Naive B cell (primary cell): ENCODE measurements at regions not wholly inside any gene's neighbourhood (a gene's known extent, or its start where the extent isn't known, plus 50 kb on each side); places are given as distances from the start of the nearest gene placed in this dataset.
"Not testable (repeated sequence)": the region's sequence is repeated elsewhere in the genome, so short reads cannot be mapped to it uniquely, and the experiment has no call there.

Source experiments
- ATAC-seq, 2 donors: fragments of 150-1000 bp; cut with Tn5 transposase; 2 replicates each; pipeline ENCODE4 v1.10.0; 2021; ENCODE audit warnings: low read depth in 2 of 2, mild to moderate bottlenecking in 2 of 2, moderate library complexity in 2 of 2
- DNase-seq: peaks from one replicate; pipeline ENCODE4 v3.0.0; 2022
- H3K27ac Mint-ChIP-seq, 6 donors: one replicate each; pipeline ENCODE4 v1.8.0; 2020 to 2022; ENCODE audit warnings: mild to moderate bottlenecking in 6 of 6, mixed read lengths in 6 of 6, moderate library complexity in 5 of 6, inconsistent platforms in 2 of 6
- H3K27me3 Mint-ChIP-seq, 3 donors: one replicate each; pipeline ENCODE4 v1.8.0; 2021 to 2022; ENCODE audit warnings: mixed read lengths in 3 of 3, mild to moderate bottlenecking in 1 of 3
- H3K36me3 Mint-ChIP-seq, 2 donors: one replicate each; pipeline ENCODE4 v1.8.0; 2020 to 2022; ENCODE audit warnings: mixed read lengths in 2 of 2, inconsistent platforms in 1 of 2, mild to moderate bottlenecking in 1 of 2
- H3K4me1 Mint-ChIP-seq, 3 donors: one replicate each; pipeline ENCODE4 v1.8.0; 2020 to 2022; ENCODE audit warnings: mixed read lengths in 3 of 3, inconsistent platforms in 1 of 3, mild to moderate bottlenecking in 1 of 3, moderate library complexity in 1 of 3
- H3K4me3 Mint-ChIP-seq, 8 donors: one replicate each; pipeline ENCODE4 v1.8.0; 2020 to 2022; ENCODE audit warnings: mild to moderate bottlenecking in 8 of 8, mixed read lengths in 8 of 8, moderate library complexity in 8 of 8, inconsistent platforms in 2 of 8
- H3K9me3 Mint-ChIP-seq, 7 donors: one replicate each; pipeline ENCODE4 v1.8.0; 2020 to 2022; ENCODE audit warnings: mixed read lengths in 7 of 7, mild to moderate bottlenecking in 5 of 7, inconsistent platforms in 2 of 7, moderate library complexity in 1 of 7

DNA sequence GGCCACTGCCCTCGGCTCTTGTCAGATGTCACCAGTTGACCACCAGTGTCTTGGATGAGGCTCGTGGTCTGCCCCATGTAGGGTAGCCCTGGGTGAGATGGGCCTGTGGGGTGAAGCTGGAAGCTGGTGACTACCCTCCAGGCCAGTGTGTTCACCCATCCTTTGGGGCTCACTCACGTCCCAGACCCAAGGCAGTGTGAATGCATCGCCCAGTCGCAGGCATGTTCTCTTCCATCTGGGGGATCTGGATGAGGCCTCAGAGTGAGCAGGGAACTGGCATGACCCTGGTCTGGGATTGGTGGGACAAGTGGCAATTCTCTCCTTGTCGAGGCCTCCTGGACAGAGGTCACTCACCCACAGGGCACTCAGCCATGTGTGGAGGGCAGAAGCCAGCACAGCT is 120.1 kb upstream of the PHACTR3 start:
- Mint-ChIP-seq H3K27ac (no peak overlapping the region), H3K9me3 (no peaks in the 10 kb centered on the region), H3K4me3 (no peak overlapping the region), H3K4me1 (no peaks in the 10 kb centered on the region), H3K27me3 (peaks cover 9 to 39% (median 31%) of the 10 kb centered on the region in 3 donors), H3K36me3 (no peaks in the 10 kb centered on the region)
- no peak for DNase-seq
- ATAC-seq, result no peak

GRCh38 chr20:59485576-59486454 is 118.5 kb upstream of the PHACTR3 start:
- Mint-ChIP-seq H3K4me3 (no peak overlapping the region), H3K4me1 (no peaks in the 10 kb centered on the region), H3K27ac (no peak overlapping the region), H3K9me3 (no peaks in the 10 kb centered on the region), H3K27me3 (peaks cover 4 to 30% (median 23%) of the 10 kb centered on the region in 3 donors), H3K36me3 (no peaks in the 10 kb centered on the region)
- no peak for DNase-seq
- ATAC-seq, result no peak

DNA sequence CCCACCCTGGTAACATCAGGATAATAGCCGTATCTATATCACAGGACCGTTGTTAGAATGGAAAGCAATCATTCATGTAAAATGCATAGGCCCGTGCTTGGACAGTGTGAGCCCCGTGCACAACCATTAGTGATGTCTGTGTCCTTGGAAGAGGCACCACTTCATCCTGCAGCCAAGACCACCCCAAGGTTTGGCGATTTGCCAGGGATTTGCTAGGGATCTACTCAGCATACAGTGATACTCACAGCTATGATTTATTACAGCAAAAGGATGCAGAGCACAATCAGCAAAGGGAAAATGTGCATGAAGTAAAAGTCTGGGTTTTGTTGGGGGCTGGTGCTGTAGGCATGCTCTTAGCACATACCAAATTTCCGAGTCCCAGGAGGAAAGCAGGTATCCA is 115.9 kb upstream of the PHACTR3 start:
- ATAC-seq, H3K4me3 Mint-ChIP-seq, H3K4me1 Mint-ChIP-seq, H3K27ac Mint-ChIP-seq, DNase-seq, H3K36me3 Mint-ChIP-seq, H3K9me3 Mint-ChIP-seq: not testable (repeated sequence)
- peaks cover 4 to 21% (median 7%) of the 10 kb centered on the region in 3 donors for H3K27me3 Mint-ChIP-seq

GRCh38 chr20:59490196-59491004 is 113.9 kb upstream of the PHACTR3 start:
- H3K4me1 Mint-ChIP-seq, H3K9me3 Mint-ChIP-seq, H3K4me3 Mint-ChIP-seq, H3K36me3 Mint-ChIP-seq, H3K27ac Mint-ChIP-seq, ATAC-seq, DNase-seq: not testable (repeated sequence)
- H3K27me3 Mint-ChIP-seq, result peaks cover 4 to 24% (median 16%) of the 10 kb centered on the region in 3 donors

- Mint-ChIP-seq H3K27me3 (peaks cover 11 to 29% (median 19%) of the 10 kb centered on the region in 3 donors), H3K4me3 (no peak overlapping the region), H3K4me1 (peaks cover 0 to 6% (median 0%) of the 10 kb centered on the region in 3 donors), H3K27ac (no peak overlapping the region), H3K9me3 (no peaks in the 10 kb centered on the region), H3K36me3 (no peaks in the 10 kb centered on the region)
- DNase-seq (no peak), ATAC-seq (no peak)
Measured at GRCh38 chr20:59491884-59492283, 112.5 kb upstream of the PHACTR3 start.

DNA sequence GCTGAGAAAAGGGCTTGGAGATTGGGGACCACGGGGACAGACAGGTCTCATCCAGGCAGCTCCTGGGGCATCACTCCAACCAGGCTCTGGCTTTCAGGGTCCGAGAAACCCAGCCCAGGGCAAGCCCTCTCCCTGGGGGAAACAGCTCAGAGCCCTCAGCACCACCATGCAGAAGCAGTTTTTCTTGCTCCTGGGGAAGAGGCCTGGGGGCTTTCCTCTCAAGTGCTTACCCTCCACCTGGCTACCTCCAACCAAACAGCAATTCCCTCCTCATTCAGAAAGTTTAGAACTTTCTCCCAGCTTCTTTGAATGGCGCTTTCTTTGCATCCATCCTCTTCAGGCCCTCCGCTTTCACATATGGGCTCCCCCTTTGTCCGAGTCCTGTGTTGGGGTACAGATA is 110.4 kb upstream of the PHACTR3 start:
- Mint-ChIP-seq H3K4me1 (peaks cover 0 to 6% (median 0%) of the 10 kb centered on the region in 3 donors), H3K27ac (no peak overlapping the region)

DNA sequence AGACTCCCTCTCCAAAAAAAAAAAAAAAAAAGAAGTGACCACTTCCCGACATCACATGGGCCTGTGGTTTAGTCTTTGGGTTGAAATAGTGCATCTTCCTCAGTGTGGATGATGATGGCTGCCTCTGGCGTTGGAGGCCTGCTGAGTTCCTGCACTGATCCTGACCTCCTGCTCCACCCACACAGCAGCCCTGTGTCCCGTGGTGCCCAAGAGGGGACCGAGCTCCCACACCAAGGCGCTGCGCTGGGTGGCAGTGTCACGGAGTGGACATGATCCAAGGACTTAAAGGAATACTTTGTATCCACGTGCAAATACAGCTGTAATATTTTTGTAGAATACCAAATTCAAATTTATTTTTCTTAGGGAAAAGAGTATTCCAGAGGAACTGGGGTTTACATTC is 109.2 kb upstream of the PHACTR3 start:
- Mint-ChIP-seq H3K4me3 (no peak overlapping the region), H3K4me1 (peaks cover 0 to 6% (median 0%) of the 10 kb centered on the region in 3 donors), H3K27ac (no peak overlapping the region), H3K9me3 (peaks cover 0 to 12% (median 5%) of the 10 kb centered on the region in 7 donors), H3K36me3 (no peaks in the 10 kb centered on the region), H3K27me3 (peaks cover 7 to 42% (median 35%) of the 10 kb centered on the region in 3 donors)
- DNase-seq (no peak), ATAC-seq (no peak)

More for the DNA sequence above, 110.4 kb upstream of the PHACTR3 start:
- peaks cover 9 to 35% (median 32%) of the 10 kb centered on the region in 3 donors for H3K27me3 Mint-ChIP-seq
- DNase-seq (no peak), ATAC-seq (no peak)
- H3K36me3 Mint-ChIP-seq, result no peaks in the 10 kb centered on the region
- H3K9me3 Mint-ChIP-seq, result peaks cover 0 to 1% (median 0%) of the 10 kb centered on the region in 7 donors
- H3K4me3 Mint-ChIP-seq, result no peak overlapping the region

DNA sequence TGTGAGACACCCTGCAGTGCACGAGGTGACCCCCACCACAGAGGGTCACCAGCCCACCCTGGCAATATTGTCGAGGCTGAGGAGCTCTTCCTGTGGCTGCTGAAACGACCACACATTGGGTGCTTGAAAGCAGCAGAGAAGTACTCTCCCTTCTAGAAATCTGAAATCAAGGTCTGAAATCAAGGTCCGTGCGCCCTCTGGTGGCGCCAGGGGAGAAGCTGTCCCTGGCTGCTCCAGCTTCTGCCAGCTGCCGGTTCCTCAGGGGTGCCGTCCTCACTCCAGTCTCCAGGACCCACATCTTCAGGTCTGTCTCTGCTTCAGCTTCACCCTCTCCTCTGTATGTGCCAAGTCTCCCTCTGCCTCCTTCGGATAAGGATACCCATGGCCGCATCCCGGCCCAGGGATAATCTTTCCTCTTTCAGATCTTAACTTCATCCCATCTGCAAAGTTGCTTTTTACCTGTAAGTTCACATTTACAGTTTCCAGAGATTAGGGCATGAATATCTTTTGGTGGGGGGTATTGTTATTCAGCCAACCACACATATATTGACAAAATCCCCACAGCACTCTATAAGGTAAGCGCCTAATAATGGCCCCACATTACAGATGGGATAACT is 108.3 kb upstream of the PHACTR3 start:
- peak; percentile 50 for DNase-seq
- peaks cover 13 to 50% (median 35%) of the 10 kb centered on the region in 3 donors for H3K27me3 Mint-ChIP-seq
- ATAC-seq, result peak; percentile 35 to 40
- H3K4me3 Mint-ChIP-seq, result no peak overlapping the region
- peaks cover 0 to 14% (median 7%) of the 10 kb centered on the region in 7 donors for H3K9me3 Mint-ChIP-seq
- H3K4me1 Mint-ChIP-seq, result peaks cover 0 to 6% (median 0%) of the 10 kb centered on the region in 3 donors
- no peak overlapping the region for H3K27ac Mint-ChIP-seq
- no peaks in the 10 kb centered on the region for H3K36me3 Mint-ChIP-seq

DNA sequence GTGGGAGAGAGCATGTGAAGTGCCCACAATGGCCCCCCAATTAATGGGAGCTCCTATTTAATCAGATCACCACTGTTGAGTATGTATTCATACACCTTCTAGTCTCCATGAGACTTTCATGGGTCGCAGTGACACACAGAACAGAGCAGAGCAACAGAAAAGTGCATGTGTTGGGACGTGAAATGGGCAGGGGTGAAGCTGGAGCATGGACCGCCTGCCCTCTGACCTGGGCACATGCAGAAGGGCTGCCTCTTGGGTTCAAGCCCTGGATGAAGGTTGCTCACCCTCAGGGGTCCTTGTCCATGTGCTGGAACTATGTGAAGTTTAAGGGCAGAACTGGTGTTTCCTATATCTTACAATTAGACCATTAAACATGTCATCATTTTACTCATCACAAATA is 106.0 kb upstream of the PHACTR3 start:
- ATAC-seq (no peak), DNase-seq (no peak)
- no peak overlapping the region for H3K27ac Mint-ChIP-seq
- H3K4me3 Mint-ChIP-seq, result no peak overlapping the region
- peaks cover 17 to 56% (median 31%) of the 10 kb centered on the region in 3 donors for H3K27me3 Mint-ChIP-seq
- H3K4me1 Mint-ChIP-seq, result peaks cover 0 to 6% (median 0%) of the 10 kb centered on the region in 3 donors
- no peaks in the 10 kb centered on the region for H3K36me3 Mint-ChIP-seq
- peaks cover 0 to 14% (median 7%) of the 10 kb centered on the region in 7 donors for H3K9me3 Mint-ChIP-seq

DNA sequence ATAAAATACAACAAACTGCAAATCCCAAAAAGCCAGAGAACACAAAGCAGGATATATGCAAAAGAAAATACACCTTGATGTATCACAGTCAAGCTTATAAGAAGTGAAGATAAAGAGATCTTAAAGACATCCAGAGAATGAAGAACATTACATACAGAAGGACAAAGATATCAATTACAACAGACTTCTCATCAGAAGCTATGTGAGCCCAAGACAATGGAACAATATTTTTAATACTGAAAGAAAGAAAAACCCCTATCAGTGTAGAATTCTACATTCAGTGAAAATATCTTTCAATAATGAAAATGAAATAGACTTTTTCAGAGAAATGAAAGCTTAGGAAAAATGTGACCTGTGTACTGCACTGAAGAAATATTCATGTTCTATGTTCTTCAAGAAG is 104.5 kb upstream of the PHACTR3 start:
- ATAC-seq, result no peak
- no peaks in the 10 kb centered on the region for H3K36me3 Mint-ChIP-seq
- no peak overlapping the region for H3K4me3 Mint-ChIP-seq
- H3K27me3 Mint-ChIP-seq, result peaks cover 17 to 45% (median 31%) of the 10 kb centered on the region in 3 donors
- H3K27ac Mint-ChIP-seq, result no peak overlapping the region
- no peak for DNase-seq
- peaks cover 0 to 19% (median 11%) of the 10 kb centered on the region in 7 donors for H3K9me3 Mint-ChIP-seq
- peaks cover 0 to 6% (median 0%) of the 10 kb centered on the region in 3 donors for H3K4me1 Mint-ChIP-seq

DNA sequence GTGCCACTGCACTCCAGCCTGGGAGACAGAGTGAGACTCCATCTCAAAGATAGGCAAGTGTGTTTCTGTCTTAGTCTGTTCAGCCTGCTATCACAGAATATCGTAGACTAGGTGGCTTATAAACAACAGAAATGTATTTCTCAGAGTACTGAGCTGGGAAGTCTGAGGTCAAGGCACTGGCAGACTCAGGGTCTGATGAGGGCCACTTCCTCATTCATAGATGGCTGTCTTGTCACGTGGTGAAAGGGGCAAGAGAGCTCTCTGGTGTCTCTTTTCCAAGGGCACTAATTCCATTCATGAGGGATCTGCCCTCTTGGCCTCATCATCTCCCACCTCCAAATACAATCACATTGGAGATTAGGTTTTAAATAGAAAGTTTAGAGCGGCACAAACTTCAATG is 95.6 kb upstream of the PHACTR3 start:
- Mint-ChIP-seq H3K27ac (no peak overlapping the region), H3K4me1 (no peaks in the 10 kb centered on the region), H3K4me3 (no peak overlapping the region), H3K36me3 (no peaks in the 10 kb centered on the region), H3K9me3 (peaks cover 0 to 15% (median 3%) of the 10 kb centered on the region in 7 donors), H3K27me3 (peaks cover 9 to 28% (median 21%) of the 10 kb centered on the region in 3 donors)
- DNase-seq, result no peak
- no peak for ATAC-seq

DNA sequence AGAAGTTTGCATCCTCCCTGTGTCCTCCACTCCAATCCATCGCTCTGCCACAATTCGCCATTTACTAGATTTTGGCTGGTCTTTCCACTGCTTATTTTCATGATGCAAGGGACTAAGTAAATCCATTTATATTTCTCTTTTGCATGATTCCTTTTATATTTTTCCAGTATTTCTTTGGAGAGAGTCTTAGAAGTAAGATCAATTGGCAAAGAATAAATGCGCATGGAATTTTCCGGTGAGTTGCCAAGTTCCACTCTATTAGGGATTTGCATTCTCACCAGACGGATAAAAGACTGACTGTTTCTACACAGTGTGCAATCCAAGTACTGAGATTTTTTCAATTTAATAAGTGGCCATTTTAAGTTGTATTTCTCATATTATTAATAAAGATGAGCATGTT is 91.7 kb upstream of the PHACTR3 start:
- ATAC-seq, result no peak
- peaks cover 34 to 49% (median 46%) of the 10 kb centered on the region in 3 donors for H3K27me3 Mint-ChIP-seq

GRCh38 chr20:59514554-59514953 is 89.8 kb upstream of the PHACTR3 start:
- H3K36me3 Mint-ChIP-seq, result peaks cover 0 to 4% of the 10 kb centered on the region in 2 donors
- DNase-seq, result no peak
- no peak overlapping the region for H3K4me3 Mint-ChIP-seq
- peaks cover 44 to 65% (median 64%) of the 10 kb centered on the region in 3 donors for H3K27me3 Mint-ChIP-seq
- H3K4me1 Mint-ChIP-seq, result peaks cover 0 to 3% (median 0%) of the 10 kb centered on the region in 3 donors
- H3K9me3 Mint-ChIP-seq, result peaks cover 0 to 6% (median 0%) of the 10 kb centered on the region in 7 donors
- ATAC-seq, result no peak
- no peak overlapping the region for H3K27ac Mint-ChIP-seq

More for the DNA sequence above, 91.7 kb upstream of the PHACTR3 start:
- no peak for DNase-seq
- Mint-ChIP-seq H3K4me3 (no peak overlapping the region), H3K4me1 (peaks cover 0 to 3% (median 0%) of the 10 kb centered on the region in 3 donors), H3K36me3 (peaks cover 0 to 4% of the 10 kb centered on the region in 2 donors), H3K27ac (peak overlapping the region in 1 of 6 donors; percentile 50), H3K9me3 (peaks cover 0 to 6% (median 0%) of the 10 kb centered on the region in 7 donors)
